Stimulated activated CD4-positive, alpha-beta T cell treated with anti-CD3 and anti-CD28 coated beads, Interleukin-1b, Interleukin-23, amount 100 ng/mL, for 48 hours (primary cell): ENCODE measurements at regions not wholly inside any gene's neighbourhood (a gene's known extent, or its start where the extent isn't known, plus 50 kb on each side); places are given as distances from the start of the nearest gene placed in this dataset.
A peak's percentile ranks its signal among the peaks of the same experiment; 100 is the strongest.
"Not testable (repeated sequence)": the region's sequence is repeated elsewhere in the genome, so short reads cannot be mapped to it uniquely, and the experiment has no call there.

Source experiments
- DNase-seq: peaks from one replicate; pipeline ENCODE4 v3.0.0-alpha.2; 2020

GRCh38 chr5:134471858-134472449 is 53.5 kb upstream of the JADE2 start:
- not testable (repeated sequence) for DNase-seq

DNA sequence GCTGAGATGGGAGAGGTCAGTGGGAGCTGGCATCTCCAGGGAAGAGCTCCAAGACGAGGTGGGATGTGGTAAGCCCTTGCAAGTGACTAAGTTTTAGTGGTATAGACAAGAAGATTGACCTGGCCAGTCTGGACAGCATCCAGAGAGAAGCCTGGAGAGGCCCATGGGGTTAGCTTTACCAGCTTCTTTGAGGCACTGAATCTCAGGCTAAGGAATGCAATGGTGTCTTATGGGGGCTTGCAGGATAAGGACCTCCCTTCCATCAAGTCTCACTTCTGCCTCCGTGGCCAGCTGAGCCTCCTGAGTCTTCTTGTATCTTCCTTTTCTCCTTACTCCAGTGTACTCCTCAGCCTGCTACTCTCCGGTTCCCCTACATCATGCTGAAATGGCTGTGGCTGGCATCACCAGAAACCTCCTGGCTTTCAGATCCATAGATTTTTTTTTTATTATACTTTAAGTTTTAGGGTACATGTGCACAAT is 56.5 kb upstream of the JADE2 start:
- DNase-seq = no peak

GRCh38 chr5:134467231-134467630 is 55.5 kb upstream of the CDKN2AIPNL start:
- no peak for DNase-seq

- peak; percentile 26 for DNase-seq
Observed at GRCh38 chr5:134466241-134467069, 54.8 kb upstream of the CDKN2AIPNL start.

- DNase-seq = peak; percentile 43
Observed at GRCh38 chr5:134465816-134466240, 54.1 kb upstream of the CDKN2AIPNL start.

DNA sequence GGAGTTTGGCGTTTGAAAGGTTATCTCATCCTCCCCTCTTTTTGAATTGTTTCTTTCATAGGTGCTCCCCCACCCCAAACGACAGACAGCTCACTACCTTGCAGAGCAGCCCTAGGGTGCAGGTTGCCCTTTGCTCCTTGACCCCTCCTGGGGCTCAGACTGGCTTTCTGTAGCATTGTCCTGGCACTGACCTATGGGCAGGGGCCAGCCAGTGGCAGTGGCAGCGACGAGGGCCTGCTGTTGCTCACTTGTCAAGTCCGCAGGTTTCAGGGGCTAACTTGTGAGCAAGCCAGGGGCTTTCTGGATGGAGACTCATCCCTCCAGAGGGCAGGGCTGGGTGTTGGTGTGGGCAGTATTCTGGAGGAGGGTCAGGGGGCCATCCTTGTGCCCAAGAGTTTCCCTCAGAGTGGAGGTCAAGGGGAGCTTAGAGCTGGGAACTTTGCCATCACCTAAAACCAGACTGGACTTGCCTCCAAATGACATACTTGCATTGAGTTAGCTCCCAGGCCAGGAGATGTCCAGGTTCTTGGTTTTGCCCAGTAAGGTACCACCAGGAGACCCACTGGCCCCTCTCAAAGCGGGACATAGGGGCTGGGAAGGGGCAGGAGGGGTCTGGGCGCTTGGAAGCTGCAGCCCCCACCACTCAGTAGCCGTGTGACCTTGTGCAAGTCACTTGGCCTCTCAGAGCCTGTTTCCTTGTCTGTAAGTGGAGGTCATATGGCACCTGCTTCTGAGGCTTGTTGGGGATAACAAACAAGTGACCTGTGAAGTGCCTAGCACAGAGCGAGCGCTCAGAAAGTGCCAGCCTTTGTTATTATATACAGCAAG is 53.5 kb upstream of the CDKN2AIPNL start:
- DNase-seq = no peak

DNA sequence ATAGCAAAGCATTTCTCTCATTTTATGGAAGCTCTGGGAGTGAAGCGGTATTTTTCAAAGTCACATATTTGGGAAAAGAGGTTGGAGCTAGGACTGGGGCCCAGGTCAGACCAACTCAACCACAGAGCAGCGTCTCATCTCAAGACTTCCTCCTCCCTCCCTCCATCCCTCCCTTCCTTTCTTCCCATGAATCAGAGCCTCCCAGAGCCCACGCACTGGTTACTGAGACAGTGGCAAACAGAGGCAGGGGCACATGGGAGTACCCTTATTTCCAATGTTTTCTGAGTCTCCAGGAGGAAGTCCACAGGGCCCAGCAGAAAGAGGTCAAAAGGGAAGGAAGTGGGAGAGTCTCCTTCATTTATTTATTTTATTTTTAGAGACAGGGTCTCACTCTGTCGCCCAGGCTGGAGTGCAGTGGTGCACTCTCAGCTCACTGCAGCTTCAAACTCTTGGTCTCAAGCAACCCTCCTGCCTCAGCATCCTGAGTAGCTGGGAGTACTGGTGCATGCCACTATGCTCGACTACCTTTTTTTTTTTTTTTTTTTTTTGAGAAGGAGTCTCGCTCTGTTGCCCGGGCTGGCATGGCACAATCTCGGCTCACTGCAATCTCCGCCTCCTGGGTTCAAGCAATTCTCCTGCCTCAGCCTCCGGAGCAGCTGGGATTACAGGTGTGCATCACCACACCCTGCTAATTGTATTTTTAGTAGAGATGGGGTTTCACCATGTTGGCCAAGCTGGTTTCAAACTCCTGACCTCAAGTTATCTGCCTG is 52.5 kb upstream of the CDKN2AIPNL start:
- no peak for DNase-seq

- no peak for DNase-seq
Observed at GRCh38 chr5:134463176-134463720, 51.6 kb upstream of the CDKN2AIPNL start.

GRCh38 chr5:134462761-134463160 is 51.1 kb upstream of the CDKN2AIPNL start:
- no peak for DNase-seq

DNA sequence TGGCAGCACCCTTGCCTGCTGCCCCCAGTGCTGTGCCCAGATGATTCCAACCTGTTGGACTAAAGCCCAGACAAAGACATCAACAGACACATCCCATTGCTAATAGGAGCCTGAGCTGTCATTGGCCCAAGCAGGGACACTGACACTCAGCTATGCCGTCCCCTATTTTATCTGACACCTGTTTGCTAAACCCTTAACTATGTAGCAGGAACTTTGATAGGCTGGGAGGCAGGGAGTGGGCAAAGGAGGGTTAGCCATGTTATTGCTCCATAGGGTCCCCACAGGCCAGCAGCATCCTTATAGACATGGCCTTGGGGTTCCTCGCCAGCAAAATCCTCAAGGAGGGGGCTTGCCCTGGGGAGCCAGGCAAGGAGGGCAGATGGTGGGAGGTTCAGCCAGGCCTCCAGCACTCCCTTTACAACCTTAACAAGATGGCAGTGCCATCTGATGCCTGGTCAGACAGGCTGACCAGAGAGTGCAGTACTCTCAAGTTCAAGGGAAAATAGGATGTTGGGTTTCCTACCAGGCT is 50.4 kb upstream of the CDKN2AIPNL start:
- no peak for DNase-seq
